Neural cell (in vitro differentiated cells): ENCODE measurements at regions not wholly inside any gene's neighbourhood (a gene's known extent, or its start where the extent isn't known, plus 50 kb on each side); places are given as distances from the start of the nearest gene placed in this dataset.

ENCODE experiments used
- EP300 ChIP-seq: fragments of 450-650 bp; conservative IDR thresholded peaks from 2 replicates; pipeline ENCODE4 v1.6.1; 2014; ENCODE audit warnings: antibody characterized with exemption, mild to moderate bottlenecking, moderate library complexity; ENCODE audit not compliant: poor library complexity, severe bottlenecking
- EZH2 ChIP-seq: fragments of 200-600, 300-800 bp; shearing (Covaris generic), sonication (generic); IDR thresholded peaks from 2 replicates; pipeline ENCODE4 v1.6.1; 2014; ENCODE audit warnings: antibody characterized with exemption, low read length, borderline replicate concordance, mild to moderate bottlenecking; ENCODE audit not compliant: insufficient read depth, poor library complexity, severe bottlenecking
- MXI1 ChIP-seq: fragments of 450-650 bp; conservative IDR thresholded peaks from 2 replicates; pipeline ENCODE4 v1.6.1; 2014; ENCODE audit warnings: antibody characterized with exemption, mild to moderate bottlenecking; ENCODE audit not compliant: poor library complexity, severe bottlenecking
- POLR2AphosphoS5 ChIP-seq: IDR thresholded peaks from 2 replicates; pipeline ENCODE4 v1.6.1; 2012
- RAD21 ChIP-seq: fragments of 450-650 bp; conservative IDR thresholded peaks from 2 replicates; pipeline ENCODE4 v1.6.1; 2014; ENCODE audit warnings: antibody characterized with exemption, mild to moderate bottlenecking, moderate library complexity
- SMC3 ChIP-seq: fragments of 450-650 bp; conservative IDR thresholded peaks from 2 replicates; pipeline ENCODE4 v1.6.1; 2014; ENCODE audit warnings: antibody characterized with exemption, mild to moderate bottlenecking, moderate library complexity; ENCODE audit not compliant: poor library complexity
- TAF1 ChIP-seq: IDR thresholded peaks from 2 replicates; pipeline ENCODE4 v1.6.1; 2012; ENCODE audit warnings: low read depth
- TF ChIP-seq, protein P1 (sequence below): fragments of 450-650 bp; IDR thresholded peaks from 2 replicates; pipeline ENCODE4 v1.5.1; 2014; ENCODE audit warnings: antibody characterized with exemption, mild to moderate bottlenecking, moderate library complexity; ENCODE audit not compliant: poor library complexity, severe bottlenecking
- TF ChIP-seq, protein P2 (sequence below): IDR thresholded peaks from 2 replicates; pipeline ENCODE4 v1.6.1; 2012; ENCODE audit warnings: borderline replicate concordance

DNA sequence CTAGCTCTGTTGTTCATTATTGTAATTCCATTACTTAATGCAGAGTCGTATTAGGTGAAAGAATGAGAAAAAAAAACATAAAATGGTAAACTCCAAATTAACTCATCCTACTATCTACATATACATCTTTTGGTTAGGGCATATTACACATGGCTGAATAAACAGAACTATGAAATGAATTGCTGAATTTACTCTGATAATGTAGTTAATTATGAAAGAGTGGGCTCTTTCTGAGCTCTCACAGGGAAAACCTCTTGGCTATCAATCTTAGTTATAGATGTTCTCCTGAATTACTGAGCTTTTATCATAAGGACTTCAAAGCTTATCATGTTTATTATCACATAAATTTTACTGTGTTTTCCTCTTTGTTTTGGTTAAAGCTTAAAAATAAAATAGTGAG lies 798.5 kb upstream of the MDGA2 start:
- TF ChIP-seq, protein P1, sequence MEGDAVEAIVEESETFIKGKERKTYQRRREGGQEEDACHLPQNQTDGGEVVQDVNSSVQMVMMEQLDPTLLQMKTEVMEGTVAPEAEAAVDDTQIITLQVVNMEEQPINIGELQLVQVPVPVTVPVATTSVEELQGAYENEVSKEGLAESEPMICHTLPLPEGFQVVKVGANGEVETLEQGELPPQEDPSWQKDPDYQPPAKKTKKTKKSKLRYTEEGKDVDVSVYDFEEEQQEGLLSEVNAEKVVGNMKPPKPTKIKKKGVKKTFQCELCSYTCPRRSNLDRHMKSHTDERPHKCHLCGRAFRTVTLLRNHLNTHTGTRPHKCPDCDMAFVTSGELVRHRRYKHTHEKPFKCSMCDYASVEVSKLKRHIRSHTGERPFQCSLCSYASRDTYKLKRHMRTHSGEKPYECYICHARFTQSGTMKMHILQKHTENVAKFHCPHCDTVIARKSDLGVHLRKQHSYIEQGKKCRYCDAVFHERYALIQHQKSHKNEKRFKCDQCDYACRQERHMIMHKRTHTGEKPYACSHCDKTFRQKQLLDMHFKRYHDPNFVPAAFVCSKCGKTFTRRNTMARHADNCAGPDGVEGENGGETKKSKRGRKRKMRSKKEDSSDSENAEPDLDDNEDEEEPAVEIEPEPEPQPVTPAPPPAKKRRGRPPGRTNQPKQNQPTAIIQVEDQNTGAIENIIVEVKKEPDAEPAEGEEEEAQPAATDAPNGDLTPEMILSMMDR = no peak
- TF ChIP-seq, protein P2, sequence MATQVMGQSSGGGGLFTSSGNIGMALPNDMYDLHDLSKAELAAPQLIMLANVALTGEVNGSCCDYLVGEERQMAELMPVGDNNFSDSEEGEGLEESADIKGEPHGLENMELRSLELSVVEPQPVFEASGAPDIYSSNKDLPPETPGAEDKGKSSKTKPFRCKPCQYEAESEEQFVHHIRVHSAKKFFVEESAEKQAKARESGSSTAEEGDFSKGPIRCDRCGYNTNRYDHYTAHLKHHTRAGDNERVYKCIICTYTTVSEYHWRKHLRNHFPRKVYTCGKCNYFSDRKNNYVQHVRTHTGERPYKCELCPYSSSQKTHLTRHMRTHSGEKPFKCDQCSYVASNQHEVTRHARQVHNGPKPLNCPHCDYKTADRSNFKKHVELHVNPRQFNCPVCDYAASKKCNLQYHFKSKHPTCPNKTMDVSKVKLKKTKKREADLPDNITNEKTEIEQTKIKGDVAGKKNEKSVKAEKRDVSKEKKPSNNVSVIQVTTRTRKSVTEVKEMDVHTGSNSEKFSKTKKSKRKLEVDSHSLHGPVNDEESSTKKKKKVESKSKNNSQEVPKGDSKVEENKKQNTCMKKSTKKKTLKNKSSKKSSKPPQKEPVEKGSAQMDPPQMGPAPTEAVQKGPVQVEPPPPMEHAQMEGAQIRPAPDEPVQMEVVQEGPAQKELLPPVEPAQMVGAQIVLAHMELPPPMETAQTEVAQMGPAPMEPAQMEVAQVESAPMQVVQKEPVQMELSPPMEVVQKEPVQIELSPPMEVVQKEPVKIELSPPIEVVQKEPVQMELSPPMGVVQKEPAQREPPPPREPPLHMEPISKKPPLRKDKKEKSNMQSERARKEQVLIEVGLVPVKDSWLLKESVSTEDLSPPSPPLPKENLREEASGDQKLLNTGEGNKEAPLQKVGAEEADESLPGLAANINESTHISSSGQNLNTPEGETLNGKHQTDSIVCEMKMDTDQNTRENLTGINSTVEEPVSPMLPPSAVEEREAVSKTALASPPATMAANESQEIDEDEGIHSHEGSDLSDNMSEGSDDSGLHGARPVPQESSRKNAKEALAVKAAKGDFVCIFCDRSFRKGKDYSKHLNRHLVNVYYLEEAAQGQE = no peak
- no peak for TF ChIP-seq EZH2
- no peak for TF ChIP-seq TAF1
- TF ChIP-seq RAD21 = no peak
- no peak for TF ChIP-seq POLR2AphosphoS5
- no peak for TF ChIP-seq EP300
- TF ChIP-seq MXI1 = no peak
- no peak for TF ChIP-seq SMC3
